Left colon (tissue), 2 donors: ENCODE measurements at regions not wholly inside any gene's neighbourhood (a gene's known extent, or its start where the extent isn't known, plus 50 kb on each side); places are given as distances from the start of the nearest gene placed in this dataset.

Source experiments
- ATAC-seq: fragments of 200-7000 bp; cut with Tn5 transposase; one replicate; pipeline ENCODE4 v1.9.1; 2020; ENCODE audit warnings: mild to moderate bottlenecking, moderate library complexity
- DNase-seq, 2 donors: peaks; one replicate each; pipeline ENCODE4 v3.0.0-alpha.2; 2020
- intact Hi-C, 2 donors: fragments of 100-400 bp; cut with DNase I in 1 of 2; cut with micrococcal nuclease in 1 of 2; formaldehyde crosslinking; loops; one replicate each; pipeline versions ENCODE4 v1.11.2 to v1.14.0; 2022; cut with DNase I, micrococcal nuclease
- donor health status: DM: no; HTN: no; CAD: no.
- donor health status: DM: yes; HTN: yes; CAD: no.

DNA sequence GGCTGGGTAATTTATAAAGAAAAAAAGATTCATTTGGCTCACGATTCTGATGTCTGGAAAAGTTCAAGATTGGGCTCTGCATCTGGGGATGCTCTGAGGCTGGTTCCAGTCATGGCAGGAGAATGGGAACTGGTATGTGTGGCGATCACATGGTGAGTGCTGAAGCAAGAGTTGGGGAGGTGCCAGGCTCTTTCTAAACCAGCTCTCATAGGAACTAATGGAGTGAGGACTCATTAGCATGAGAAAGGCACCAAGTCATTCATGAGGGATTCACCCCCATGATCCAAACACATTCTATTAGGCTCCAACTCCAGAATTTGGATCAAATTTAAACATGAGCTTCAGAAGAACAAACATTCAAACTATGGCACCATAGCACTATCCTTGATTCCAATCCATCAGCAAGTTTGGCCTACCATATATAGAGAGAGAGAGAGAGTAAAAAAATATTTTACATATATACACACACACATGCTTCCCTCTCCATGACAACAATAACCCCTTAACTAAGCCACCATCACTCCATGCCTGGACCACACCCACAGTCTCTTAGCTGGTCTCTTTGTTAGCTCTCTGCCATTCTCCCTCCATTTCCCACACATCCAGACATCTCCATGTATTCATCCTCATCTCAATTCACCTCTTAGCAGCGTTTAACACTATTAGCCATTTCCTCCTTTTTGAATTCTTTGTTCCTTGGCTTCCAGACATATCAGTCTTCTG, 57.9 kb downstream of the NPY start:
- no peak for DNase-seq
- intact Hi-C loops = no loop called here
- no peak for ATAC-seq

DNA sequence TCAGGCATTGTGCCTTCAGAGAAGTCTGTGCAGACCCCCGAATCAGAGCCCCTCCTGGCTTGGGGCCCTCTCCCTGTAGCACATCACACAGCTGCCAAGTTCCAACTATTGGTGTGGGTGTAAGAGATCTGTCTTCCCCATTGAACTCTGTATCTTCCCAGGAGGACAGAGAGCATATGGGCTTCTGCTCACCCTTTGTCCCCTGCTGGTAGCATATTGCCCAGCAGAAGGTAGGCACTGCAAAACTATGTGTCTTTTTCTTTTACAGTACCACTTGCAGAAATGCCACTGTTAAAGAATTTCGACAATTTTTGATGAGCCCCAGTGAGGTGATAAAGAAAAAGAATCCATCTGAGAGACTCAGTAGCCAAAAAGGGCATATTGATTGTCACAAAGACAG, 59.6 kb downstream of the NPY start:
- intact Hi-C loops = no loop called here
- ATAC-seq (no peak), DNase-seq (no peak)

DNA sequence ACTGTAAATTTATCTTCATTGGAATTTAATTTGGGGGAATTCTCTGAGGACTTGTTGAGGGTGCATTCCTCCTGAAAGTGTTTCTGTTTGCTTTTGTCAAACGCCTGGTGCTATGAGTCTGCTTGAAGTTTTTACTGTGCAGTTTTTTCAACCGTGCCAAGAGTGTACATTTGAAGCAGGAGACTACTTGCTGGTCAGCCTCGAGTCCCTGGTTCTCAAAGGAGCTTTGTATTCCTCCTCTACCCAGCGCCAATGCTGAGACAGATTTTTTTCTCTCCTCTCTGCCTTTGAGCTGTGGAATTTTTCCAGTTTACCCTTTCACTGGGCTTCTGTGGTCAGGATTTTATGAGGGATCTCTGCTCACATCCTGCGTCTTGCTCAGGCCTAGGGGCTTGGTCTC, 62.1 kb downstream of the NPY start:
- intact Hi-C loops = no loop called here
- ATAC-seq (no peak), DNase-seq (no peak)

DNA sequence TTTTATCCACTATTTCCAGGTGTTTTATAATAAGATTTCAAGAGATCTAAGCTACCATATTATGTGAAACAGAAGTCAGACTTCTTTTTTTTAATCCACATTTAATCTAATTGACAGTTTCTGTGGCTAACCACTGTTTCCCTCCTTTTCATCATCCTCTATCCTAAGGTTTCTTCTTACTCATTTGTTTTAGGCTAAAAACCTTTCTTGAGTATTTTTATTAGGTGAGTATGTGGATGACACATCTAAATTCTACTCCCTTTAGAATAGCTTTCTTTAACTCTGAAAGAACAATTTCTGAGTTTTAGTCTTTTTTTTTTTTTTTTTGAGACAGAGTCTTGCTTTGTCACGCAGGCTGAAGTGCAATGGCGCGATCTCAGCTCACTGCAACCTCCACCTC, 62.7 kb downstream of the NPY start:
- intact Hi-C loops = no loop called here
- no peak for ATAC-seq
- DNase-seq = no peak

DNA sequence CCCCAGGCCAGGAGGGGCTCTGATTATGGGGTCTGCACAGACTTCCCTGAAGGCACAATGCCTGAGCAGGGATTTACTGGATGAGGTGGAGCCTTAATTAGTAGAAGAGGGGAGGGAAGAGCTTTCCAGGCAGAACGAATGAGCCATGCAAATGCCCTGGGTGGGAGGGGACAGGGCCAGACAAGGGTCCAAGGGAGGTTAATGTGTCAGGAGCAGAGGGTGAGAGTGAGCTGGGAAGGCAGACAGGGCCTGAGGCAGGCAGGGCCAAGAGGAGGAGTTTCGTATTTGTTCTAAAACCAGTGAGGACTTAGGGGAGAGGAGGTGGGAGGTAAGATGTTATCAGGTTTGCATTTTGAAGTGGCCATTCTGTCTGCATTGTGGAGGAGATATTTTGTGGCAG, 65.3 kb downstream of the NPY start:
- DNase-seq (no peak), ATAC-seq (no peak)
- intact Hi-C loops = no loop called here

DNA sequence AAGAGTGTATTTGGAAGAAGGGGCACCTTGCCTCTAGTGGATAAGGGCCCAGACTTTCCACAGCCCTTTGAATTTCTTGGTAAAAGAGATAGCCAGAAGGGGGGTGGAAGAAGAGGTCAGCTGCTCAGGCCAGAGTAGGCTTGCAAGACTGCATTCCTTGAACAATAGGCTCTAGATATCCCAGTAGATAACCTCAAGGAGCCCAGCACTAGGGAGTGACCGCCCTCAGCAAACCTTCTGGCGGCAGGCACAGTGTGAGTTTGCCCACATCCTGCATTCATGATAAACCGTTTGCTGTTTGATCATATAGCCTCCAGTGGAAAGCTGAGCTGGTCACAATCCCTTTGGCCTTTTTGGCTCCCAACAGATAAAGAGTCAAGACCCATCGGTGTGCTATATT, 70.5 kb downstream of the NPY start:
- DNase-seq (no peak), ATAC-seq (no peak)
- intact Hi-C loops = no loop called here

DNA sequence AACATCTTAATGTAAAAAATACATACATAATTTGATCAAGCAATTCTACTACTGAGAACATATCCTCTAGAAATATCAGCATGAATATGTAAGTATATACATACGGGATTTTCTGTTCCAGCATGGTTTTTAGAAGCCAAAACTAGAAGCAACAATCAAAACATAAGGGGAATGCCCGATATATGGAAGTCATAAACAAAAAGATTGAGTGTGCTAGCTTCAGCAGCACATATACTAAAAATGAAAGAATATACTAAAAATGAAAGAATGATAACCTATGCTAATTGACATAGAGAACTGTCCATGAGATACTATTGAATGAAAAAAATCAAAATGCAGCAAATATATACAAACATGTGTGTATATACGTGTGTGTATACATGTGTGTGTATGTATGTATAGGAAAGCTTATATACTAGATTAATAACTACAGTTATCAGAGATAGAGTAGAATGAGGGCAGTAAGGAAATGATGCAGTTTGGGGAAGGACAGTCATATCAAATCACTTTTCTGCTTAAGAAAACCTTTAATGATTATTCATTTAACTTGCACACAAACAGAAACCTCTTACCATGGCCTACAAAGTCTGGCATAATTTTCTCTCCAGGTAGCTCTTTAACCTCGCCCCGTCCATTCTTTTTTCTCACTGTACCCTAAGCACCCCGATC, 72.9 kb downstream of the NPY start:
- ATAC-seq = no peak
- no peak for DNase-seq
- intact Hi-C loops = no loop called here

DNA sequence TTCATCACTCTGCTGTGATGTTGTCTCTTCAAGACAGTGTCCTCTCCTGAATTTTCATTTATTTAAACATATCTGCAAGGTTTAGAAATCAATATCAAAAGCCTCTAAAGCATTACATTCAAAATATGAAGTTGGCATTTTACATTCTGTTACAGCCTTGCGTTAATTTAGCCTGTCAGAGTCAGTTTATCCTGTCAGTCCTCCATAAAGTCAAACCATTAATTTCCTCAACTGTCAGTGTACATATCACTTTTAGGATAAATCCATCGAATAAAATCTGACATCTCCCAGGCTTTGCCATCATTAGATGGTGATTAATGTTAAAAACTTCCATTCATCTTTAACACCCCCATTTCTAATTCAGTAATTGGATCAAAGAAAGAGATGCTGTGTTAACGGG, 77.0 kb downstream of the NPY start:
- intact Hi-C loops = no loop called here
- DNase-seq (no peak), ATAC-seq (no peak)

DNA sequence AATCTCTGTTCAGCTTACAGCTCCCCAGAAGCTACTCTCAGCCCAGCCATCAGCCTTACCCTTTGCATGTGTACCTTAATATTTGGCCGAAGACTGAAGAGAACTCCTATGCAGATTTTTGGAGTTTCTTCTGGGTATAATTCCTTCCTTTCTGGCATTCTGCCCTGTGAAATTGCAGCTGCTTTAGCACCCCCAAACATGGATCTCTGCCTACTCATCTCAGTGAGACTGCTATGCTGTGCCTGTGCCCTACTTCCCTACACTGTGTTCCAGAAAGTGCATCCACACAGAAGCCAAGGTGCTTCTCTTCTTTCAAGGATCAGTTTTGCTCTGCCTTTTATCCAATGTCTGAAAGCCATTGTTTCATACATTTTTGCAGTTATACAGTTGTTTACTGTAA, 81.6 kb downstream of the NPY start:
- no peak for DNase-seq
- intact Hi-C loops = no loop called here
- no peak for ATAC-seq

DNA sequence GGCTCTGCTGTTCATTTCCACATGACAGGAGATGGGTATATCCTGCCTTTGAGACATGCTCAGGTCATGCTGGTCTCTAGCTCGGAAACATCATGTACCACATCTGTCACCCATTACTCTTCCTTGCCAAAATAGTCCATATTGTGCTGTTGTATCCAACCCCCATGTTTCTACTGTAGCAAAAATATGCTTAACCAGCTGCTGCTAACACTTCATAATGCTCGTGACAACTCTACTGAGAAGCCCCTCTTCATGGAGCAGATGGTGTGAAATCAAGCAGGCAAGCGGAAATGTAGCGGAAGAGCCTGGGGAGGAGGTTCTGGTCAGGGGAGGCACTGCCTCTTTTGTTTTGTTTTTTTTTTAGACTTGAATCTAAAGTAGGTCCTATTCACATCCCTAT, 82.9 kb downstream of the NPY start:
- DNase-seq = no peak
- ATAC-seq = no peak

DNA sequence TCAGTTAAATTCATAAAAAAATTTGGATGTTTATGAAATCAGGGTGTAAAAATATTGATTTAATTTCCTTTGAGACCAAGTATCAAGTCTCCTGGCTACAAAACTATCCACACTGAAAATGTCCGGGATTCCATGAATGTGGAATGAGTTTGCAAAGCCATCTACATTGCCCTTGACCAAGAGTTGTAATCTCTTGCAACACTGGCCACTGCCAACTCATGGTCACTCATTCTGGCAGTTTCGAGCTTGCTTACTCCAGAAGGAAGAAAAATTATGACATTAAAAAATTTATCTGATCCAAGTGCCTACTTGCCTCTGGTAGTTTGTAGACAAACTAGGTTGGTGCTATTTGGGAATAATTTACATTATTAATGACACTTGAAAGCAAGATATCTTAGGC, 84.2 kb downstream of the NPY start:
- DNase-seq = no peak
- ATAC-seq = no peak
- intact Hi-C loops = no loop called here

More for the DNA sequence above, 82.9 kb downstream of the NPY start:
- intact Hi-C loops = no loop called here

DNA sequence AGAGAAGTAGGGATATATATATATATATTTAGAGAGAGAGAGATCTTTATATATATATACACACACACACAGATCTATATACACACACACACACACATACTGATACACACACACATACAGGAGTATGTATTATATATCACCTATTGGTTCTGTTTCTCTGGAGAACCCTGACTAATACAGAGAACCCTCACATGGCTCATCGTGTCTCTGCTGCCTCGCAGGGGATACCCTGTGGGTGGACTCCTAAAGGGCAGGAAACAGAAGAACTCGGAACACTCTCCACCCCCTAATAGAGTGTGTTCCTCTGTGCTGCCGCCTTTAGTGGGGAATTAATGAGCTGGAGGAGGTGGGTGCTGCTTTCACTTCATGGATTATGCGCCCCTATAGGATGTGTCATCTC, 86.6 kb downstream of the NPY start:
- ATAC-seq = no peak
- DNase-seq = no peak
- intact Hi-C loops = no loop called here

DNA sequence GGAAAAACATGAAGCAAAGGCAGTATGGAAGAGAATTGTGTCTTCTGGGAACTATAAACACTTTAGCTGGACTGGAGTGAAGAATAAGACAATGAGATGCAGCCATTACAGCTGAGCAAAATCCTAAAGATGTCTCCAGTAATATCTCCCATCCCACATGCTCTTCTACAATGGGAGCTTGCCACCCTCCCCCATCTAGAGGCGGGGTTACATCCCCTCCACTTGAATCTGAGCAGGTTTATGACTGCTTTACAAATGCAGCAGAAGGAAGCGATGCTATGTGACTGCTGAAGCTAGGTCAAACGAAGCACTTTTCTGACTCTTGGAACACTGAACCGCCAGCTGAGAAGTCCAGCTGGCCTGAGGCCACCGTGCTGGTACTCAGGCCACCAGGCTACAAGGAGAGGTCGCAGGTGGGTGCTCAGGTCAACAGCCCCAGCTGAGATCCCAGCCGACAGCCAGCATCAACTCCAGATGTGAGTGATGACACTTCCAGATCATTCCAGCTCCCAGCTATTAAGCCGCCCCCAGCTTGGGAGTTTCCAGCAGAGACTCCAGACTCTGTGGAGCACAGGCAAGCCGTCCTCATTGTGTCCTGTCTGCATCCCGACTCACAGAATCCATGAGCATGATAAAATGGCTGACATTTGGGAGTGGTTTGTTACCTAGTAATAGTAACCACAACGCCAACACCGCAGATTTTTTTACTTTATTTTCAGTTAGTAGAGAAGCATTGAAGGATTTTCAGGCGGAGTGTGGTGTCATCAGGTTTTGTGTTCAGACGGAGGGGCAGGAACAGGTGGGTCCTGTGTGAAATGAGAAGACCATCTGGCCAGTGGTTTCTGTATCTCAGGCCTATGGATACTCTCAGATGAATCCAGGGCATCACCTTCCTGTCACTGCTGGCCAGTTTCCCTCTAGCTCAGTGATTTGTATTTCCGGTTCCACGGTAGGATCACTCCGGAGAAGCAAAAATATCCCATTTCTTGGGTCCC, 89.3 kb downstream of the NPY start:
- no peak for ATAC-seq
- no peak for DNase-seq
- intact Hi-C loops = no loop called here

DNA sequence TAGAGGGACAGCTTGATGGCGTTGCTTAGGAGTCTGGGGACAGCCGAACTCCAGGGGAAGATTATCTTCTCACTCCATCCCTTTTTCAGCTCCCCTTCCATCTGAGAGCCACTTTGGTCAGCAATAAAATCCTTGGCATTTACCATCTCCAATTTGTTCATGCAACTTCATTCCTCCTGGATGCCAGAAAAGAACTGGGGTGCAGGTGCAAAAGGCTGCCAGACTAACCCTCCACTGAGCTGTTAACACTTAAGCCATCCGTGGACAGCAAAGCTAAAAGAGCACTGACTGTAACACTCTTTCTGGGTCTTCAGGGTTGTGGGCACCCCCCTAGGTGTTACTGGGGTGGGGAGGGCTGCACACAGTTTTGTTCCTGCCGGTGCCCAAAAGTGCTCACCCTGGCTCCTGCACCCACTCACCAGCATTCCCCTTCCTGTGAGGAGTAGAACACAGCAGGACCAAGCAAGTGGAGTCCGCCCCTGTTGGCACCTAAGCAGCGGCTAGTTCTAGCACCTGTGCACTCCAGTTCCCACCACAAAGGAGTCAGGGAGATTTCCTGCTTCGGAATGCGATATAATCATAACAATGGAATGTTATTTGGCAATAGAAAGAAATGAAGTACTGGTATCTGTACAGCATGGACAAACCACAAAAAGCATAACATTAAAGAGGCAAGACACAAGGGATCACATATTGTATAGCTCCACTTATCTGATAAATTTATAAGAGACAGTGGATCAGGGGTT, 95.1 kb downstream of the NPY start:
- ATAC-seq (no peak), DNase-seq (no peak)
- intact Hi-C loops = no loop called here

DNA sequence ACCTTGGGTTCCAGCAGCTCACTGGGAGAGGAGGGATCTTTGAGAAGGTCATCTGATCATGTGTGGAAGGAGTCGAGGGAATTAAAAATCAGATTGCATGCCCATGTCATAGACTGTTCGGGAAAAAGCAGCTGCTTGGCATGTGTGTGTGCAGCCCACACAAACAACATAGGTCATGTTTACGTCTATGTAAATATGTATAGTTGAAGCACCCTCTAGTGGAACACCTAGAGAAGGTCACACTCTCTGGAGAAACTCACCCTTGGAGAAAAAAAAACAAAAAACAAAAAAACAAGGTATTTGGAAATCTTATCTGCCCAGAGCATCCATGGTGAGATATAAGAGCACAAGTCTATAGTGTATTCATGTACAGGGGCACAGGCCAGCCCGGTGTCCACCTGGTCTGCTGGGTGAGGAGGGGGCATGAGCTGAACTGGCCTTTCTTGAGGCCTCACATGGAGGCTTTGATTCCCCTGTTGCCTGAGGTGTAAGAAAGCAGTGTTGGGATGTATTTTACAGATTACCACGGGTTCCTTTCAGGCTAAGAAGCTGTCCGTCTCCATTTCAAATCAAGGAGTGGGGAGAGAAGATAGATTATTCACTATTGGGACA, 98.0 kb downstream of the NPY start:
- ATAC-seq = peak; percentile 62
- intact Hi-C loops = no loop called here
- no peak for DNase-seq

DNA sequence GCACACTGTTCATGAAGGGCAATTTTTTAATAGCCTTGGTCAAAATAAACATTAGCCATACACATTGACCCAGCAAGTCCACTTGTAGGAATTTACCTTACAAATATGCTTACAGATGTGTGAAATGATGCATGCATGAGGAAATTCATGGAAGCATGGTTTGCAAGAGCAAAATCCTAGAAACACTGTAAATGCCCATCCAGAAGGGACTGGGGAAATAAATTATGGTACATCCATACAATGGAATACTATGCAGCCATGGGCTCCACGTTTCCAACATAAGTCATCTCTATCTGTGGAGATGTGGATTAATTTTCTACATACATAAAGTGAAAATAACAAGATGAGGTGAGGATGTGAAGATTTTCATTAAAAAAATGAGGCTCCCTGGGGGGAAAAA, 99.1 kb downstream of the NPY start:
- ATAC-seq (no peak), DNase-seq (no peak)
- intact Hi-C loops = no loop called here

DNA sequence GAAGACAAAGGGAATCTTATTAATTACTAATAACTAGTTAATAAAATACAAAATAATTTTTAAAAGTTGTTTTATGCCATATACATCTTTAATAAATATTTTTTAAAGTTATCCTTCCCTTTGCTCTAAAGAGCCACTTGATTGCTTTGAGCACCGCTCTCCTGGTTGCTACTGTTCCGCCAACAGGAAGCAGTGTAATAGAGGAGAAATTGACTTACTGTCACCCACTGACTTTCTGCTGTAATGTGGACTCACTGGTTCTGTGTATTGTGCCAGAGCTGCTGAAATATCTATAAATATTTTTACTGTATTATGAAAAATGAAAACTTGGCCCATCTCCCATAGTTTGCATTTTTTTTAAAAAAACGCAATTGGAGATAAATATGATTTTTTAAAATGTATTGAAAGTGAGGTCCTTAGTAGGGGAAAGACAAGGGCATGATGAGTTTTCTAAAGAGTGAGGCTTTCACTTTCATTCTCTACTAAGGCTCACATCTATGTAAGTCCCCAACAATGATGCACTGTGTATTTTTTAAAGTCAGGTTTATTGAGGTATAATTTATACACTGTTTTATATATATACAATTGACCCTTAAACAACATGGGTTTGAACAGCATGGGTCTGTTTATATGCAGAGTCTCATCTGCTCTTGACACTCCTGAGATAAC, 100.5 kb downstream of the NPY start:
- no peak for ATAC-seq
- intact Hi-C loops = no loop called here
- no peak for DNase-seq

DNA sequence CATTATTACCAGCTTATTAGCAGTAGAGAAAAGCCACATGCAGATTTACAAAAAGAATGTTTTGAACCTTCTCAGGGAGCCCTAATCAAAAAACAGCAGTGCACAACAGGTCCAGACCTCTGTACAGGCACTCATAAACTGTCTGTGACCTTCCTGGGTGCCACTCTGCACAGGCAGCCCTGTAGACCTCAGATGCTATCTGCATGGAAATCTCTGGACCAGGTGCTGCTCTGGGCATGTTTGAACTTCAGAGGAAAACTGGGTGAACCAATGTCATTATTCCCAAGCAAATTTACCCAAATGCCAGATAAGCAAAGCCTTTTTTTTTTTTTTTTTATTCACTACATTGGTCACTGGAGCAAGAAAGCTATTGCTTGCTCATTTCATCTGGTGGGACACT, 104.2 kb downstream of the NPY start:
- ATAC-seq = no peak
- intact Hi-C loops = no loop called here
- DNase-seq = no peak
